ENCODE measurements at regions not wholly inside any gene's neighbourhood (a gene's known extent, or its start where the extent isn't known, plus 50 kb on each side); places are given as distances from the start of the nearest gene placed in this dataset.

DNA sequence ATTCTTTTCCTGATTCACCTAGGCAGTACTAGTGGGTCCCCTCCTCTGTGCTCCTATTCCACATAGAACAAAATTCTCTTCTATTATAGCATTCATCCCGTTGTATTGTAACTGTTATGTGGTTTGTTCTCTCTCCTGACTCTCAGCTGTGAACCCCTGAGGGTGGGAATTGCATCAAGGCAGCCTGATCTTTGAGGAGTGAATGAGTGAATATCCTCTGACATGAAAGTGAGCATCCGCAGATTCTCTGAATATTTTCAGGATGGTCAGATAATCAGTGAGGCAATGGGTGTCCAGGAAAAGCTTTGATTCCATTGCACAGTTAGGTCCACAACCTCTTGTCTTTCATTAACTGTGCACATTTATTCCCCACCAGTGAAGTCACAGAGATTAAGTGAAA lies 67.6 kb upstream of the SLC22A23 start:
- DNase-seq (ENCODE audit: low read depth): no peak

DNA sequence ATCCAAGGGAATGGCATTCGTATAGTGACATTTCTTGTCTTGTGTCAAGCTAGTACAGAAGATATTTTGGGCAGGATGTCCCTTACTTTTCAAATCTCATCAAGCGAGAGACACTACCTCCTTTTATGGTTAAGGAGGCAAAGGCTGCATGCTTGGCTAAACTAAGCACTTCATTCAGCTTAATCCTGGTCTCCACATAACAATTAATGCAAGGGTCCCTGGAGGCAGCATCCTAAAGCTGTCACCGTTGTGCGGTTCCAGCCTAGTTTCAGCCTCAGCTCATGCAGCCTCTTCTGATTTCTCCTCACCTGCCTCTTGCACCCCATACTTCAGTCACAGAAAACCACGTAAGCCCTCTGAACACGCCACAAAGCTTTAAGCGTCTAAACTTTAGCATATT lies 67.1 kb upstream of the SLC22A23 start:
- DNase-seq (ENCODE audit: low read depth): no peak

DNA sequence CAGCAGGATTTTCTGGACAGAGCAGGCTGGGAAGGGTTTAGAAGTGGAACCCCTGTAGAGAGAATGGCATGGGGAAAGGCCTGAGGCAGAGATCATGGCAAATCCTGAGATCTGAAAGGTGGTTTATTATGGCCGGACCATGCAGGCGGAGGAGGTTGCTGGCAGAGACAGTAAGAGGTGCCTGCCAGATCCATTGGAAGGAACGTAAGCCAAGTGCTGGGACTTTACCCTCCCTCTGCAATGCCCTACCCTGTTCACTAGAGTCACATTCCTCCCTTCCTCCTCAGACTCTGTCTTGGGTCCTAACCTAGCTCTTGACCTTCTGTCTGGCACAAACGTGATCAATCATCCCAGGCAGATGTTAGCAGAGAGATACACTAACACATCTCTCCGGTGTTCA lies 66.4 kb upstream of the SLC22A23 start:
- DNase-seq (ENCODE audit: low read depth): no peak

DNA sequence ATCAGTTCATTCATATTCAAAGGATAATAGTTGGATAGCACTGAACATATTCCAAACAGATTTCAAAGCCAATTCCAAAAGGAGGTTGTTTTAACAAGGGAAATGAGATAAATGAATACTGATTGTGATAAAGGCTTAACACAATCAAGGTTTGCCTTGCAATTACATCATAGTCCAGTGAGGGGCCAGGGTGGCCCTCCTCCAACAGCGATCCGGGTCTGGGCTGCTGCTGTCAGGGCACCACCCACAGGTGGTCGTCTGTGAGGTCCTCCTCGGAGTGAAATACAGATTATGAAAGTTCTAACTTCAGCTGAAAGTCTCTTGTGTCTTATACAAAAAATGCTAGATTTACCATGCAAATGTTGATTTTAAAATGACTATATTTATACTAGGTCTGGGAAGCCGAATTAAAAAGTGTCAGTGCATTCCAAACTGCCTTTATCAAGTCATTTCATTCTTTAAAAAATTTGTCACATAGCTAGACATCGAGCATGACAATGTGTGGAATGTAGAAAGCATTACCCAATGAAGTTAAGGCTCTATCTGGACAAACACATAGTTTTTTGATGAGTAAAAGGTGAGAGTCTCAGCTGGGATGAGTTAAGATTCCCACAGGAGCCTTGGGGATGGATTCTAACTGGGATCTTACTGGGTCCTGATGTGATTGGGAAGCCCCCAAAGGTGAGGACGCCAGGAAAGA lies 65.9 kb upstream of the SLC22A23 start:
- DNase-seq (ENCODE audit: low read depth): peak; percentile 46

DNA sequence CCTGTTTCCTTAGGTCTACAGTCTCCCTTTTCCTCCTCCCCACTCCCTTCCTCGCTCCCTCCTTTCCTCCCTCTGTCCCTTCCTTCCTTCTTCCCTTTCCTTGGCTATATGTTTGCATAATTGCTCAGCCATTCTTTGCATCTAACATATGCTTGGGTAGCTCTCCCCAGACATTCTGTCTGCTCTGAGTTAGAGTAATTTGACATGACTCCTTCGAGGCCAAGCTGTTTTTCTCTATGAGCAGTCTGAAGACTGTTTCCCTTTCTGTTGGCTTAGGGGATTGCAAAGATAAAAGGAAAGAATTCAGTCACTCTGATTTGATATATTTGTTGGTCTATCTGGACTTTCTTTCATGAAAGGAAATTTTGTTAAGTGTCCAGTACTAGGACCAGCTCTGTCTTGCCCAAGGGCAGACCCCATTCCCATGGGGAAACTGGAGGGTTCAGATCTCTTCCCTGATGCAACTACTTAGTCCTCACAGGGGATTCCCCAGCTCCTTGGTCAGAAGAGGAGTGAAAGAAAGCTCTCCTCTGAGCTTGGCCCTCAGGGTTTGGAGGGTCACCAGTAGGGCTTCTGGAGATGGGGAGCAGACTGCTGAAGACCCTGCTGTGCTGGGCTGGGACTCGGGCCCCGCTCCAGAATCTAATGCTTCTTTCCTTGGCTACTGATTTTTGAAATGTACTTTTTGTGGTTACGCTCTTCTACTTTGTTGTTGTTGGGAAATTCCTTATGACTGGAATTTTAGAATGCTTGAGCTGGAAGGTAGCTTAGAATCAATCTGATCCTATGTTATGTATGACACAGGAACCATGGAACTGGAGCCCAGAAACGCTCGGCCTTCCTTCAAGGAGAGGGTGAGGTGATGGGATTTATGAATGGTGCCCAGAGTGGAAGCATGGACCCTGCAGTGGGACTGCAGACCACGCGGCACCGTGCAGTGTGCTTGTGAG lies 63.7 kb upstream of the SLC22A23 start:
- no peak for DNase-seq (ENCODE audit: low read depth)

DNA sequence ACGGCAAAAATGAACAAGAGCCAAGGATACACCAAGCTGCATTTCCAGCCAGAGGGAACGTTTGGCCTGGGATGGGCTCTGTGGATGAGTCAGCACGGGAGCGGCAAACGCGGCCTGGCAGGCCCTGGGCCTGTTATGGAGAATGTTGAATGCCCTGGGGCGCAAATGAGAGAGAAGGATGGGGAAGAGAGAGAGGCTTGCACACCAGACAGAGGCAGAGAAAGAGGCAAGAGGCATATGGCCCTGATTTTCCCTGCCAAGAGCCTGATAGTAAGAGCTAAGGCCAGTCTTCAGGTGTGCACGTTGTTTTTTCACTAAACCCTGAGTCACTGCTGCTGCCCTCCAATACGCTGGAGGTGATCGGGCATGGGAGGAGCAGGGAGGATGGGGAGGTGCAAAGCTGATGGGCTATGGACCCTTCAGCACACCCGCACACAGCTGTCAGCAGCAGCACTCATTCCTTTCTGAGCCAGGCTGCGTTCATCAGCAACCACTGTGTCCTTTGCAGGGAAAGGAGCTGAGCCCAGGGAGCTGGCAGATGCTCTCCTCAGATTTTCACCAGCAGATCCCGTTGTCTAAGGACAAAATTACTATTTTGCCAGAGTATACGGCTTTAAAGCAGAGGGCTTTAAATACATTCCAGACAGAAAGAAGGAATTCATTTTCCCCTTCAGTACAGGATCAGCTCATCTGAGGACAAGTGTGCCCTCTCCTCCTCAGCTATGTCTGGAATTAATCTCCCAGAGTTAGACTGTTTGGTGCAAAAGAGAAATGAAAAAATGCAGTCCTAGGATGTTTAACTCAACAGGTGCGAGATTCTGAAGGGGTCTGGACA lies 61.7 kb upstream of the SLC22A23 start:
- no peak for DNase-seq (ENCODE audit: low read depth)

DNA sequence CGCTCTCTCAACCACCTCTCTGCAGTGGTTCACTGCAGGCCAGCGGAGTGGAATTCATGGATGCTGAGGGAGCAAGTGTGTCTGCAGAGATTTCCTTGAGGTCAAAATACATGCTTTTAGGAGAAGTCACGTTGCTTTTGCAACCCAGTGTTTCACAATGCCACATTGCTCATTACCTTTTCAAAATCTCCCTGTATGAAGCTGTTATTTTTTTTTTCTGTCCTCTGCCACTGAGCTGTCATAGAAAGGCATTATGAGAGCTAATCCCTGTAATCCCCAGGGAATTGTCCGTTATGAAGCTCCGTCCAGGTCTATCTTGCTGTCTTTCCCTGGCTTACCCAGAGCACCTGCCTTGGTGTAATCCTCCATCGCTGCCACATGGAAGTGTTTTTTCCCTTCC lies 60.5 kb upstream of the SLC22A23 start:
- DNase-seq (ENCODE audit: low read depth): no peak

DNA sequence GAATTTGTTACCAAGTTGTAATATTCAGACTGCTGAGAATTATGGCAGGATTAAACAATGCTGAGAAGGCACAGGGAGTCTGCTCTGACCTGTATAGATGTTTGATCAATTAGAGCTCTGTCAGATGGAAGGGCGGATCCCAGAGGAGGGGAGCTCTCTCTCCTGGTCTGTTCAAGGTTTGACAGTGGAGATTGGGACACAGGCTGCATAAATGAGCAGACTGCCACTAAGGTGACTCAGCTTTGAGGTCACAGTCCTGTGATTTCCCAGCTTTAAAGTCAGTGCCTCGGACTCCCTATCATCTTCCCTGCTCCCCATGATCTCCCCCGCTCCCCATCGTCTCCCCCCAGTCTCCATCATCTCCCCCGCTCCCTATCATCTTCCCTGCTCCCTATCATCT lies 59.2 kb upstream of the SLC22A23 start:
- no peak for DNase-seq (ENCODE audit: low read depth)

DNA sequence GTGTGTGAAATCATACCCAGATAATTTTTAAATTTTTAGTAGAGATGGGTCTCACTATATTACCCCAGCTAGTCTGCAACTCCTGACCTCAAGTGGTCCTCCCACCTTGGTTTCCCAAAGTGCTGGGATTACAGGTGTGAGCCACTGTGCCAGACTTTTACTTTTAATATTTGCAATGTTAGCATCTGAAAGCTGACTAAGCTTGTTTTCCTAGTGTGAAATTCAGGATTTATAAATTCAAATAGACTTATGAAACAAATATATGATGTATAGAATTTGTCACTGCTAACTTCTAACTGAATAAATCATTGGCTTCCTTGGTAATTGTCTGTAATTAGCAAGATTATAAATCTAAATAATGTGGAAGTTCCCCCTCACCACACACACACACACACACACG lies 58.8 kb upstream of the SLC22A23 start:
- no peak for DNase-seq (ENCODE audit: low read depth)

DNA sequence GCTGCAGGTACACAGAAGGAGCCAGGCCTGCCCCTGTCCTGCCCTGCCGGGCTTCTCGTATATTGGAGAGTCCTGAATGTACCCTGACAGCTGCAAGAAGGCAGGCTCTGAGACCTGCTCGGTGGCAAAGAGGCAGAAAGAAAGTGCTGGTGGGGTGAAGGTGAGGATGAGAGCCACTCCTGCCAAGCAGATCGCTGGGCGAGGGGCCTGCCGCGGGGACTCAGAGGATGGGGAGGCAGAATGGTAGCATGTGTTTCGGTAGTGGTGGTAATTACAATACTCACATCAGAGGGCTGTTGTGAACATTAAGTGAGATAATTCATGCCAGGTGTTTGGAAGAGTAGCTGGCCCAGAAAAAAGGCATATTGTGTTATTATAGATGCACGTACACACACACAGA lies 56.6 kb upstream of the SLC22A23 start:
- no peak for DNase-seq (ENCODE audit: low read depth)

DNA sequence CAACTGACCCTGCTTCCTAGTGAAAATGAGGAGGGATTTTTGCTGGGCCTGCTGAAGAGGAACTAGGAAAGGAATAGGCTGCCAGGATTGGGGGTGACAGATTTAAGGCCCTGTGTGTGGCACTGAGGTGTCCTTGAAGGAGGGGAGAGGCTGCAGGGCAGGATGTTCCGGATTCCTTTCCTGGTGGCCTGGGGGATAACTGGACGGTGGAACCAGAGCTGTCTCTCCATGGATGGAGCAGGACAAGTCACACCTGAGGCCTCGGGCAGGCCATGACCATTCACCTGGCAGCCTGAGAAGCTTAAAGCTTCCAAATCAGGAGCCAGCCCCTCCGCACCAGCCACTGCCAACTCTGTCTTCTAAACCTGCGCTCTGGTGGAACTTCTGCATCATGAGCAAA lies 56.0 kb upstream of the SLC22A23 start:
- no peak for DNase-seq (ENCODE audit: low read depth)

DNA sequence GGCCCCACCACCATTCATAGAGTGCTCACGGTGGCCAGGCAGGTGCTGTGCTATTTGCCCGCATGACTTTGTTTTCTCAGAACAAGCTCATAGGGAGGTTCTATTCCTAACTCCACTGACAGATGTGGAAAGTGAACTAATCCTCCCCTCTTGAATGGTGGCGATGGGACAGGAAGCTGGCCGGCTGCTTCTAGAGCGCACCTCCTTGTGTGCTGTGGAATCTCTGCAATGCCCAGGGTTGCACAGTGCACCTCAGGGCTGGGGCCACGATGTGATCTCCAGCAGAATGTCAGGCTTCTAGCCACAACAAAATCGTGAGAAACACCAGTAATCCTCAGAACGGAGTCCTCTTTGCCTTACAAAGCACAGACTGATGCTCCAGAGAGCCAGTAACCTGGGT lies 53.8 kb upstream of the SLC22A23 start:
- no peak for DNase-seq (ENCODE audit: low read depth)

DNA sequence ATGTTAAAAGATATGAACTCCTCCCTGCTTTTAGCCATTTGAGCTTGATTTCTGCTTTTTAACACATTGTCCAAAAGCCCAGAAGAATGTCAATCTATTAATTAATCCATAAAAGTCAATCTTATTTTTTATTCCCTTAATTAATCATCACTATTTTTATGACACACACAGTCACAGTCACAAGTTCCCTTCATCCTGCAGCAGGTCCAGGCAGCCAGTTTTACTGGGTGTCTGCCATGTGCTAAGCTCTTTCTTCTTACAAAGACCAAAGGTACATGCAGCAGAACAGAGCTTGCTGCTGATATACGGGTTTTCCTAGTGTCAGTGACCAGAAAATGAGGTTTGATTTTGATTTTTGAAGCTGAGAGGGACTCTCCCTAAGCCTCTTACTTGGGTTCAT lies 53.3 kb upstream of the SLC22A23 start:
- no peak for DNase-seq (ENCODE audit: low read depth)

DNA sequence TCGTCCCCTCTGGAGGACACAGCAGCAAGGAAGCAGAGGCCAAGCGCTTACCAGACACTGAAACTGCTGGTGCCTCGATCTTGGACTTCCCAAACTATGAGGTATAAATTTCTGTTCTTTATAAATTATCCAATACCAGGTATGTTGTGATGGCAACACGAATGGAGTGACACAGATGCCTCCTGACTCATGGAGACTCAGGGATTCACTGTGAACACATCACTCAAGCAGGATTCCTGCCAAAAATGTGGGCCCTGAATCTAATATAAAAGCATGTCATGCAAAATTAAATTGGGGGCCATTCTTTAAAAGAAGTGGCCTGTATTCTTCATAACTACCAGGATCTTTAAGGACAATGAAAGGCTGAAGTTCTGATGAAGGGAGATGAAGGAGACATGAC lies 52.5 kb upstream of the SLC22A23 start:
- no peak for DNase-seq (ENCODE audit: low read depth)

DNA sequence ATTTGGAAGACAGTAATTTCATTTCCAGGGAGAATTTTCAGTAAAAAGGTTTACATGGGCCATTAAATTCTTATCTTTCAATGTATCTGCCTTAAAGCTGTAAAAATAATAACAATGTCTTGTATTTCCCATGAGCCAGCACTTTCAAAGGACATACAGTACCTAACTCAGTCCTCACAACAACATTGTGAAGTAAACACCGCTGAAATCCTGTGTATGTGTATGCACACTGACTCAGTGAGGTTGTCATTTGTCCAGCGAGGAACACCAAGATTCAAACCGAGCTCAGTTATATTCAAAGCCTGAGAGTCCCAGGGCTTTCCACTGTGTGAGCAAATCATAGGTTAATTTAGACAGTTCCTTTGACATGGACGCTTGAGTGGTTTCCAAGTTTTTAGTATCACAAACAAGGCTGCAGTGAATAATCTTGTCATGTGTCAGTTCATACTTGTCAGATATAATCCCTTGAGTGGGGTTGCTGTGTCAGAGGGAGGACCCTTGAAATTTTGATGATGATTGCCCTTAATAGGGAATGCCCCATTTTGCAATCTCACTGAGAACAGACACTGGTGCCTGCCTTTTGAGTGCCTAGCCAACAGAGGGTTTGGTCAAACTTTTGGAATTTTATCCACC lies 50.0 kb upstream of the SLC22A23 start:
- DNase-seq (ENCODE audit: low read depth): no peak
